HepG2 (cell line): ENCODE measurements at regions not wholly inside any gene's neighbourhood (a gene's known extent, or its start where the extent isn't known, plus 50 kb on each side); places are given as distances from the start of the nearest gene placed in this dataset.
A peak's percentile ranks its signal among the peaks of the same experiment; 100 is the strongest.

Experiments
- GLI4 ChIP-seq: sonication (generic); formaldehyde crosslinking; IDR thresholded peaks from 2 replicates; pipeline ENCODE4 v1.5.1; 2020; ENCODE audit warnings: missing genetic modification reagents, mild to moderate bottlenecking, moderate library complexity, borderline replicate concordance
- NFE2 ChIP-seq: sonication (generic); formaldehyde crosslinking; IDR thresholded peaks from 2 replicates; pipeline ENCODE4 v1.4.0; 2020; ENCODE audit warnings: missing genetic modification reagents
- PHF5A ChIP-seq: IDR thresholded peaks from one replicate; pipeline ENCODE4 v1.6.1; 2018; ENCODE audit warnings: low read depth, missing genetic modification reagents; ENCODE audit not compliant: unreplicated experiment
- SNAPC4 ChIP-seq: sonication (generic); formaldehyde crosslinking; IDR thresholded peaks from 2 replicates; pipeline ENCODE4 v1.4.0; 2020; ENCODE audit warnings: mild to moderate bottlenecking, missing genetic modification reagents
- ZFP90 ChIP-seq: sonication (generic); formaldehyde crosslinking; IDR thresholded peaks from 2 replicates; pipeline ENCODE4 v1.8.0; 2022; ENCODE audit warnings: missing genetic modification reagents, mild to moderate bottlenecking, inconsistent platforms, borderline replicate concordance
- ZNF407 ChIP-seq: sonication (generic); formaldehyde crosslinking; IDR thresholded peaks from one replicate; pipeline ENCODE4 v1.5.1; 2020; ENCODE audit warnings: mild to moderate bottlenecking, missing genetic modification reagents; ENCODE audit errors: not compliant biosample characterization
- ZNF512B ChIP-seq: sonication (generic); formaldehyde crosslinking; IDR thresholded peaks from 2 replicates; pipeline ENCODE4 v1.5.1; 2020; ENCODE audit warnings: missing genetic modification reagents, mild to moderate bottlenecking, borderline replicate concordance
- ZNF703 ChIP-seq: sonication (generic); formaldehyde crosslinking; IDR thresholded peaks from 2 replicates; pipeline ENCODE4 v1.5.1; 2020; ENCODE audit warnings: missing genetic modification reagents, mild to moderate bottlenecking, moderate library complexity, borderline replicate concordance
- ZNF777 ChIP-seq: sonication (generic); formaldehyde crosslinking; IDR thresholded peaks from 2 replicates; pipeline ENCODE4 v1.4.0; 2020; ENCODE audit warnings: missing genetic modification reagents

- TF ChIP-seq ZNF703 (CRISPR knock-in tag) = peak; percentile 62; the same call in 1 of the 2 replicates
- peak; percentile 68 for TF ChIP-seq ZNF777
- no peak for TF ChIP-seq ZNF407 (CRISPR knock-in tag)
- no peak for TF ChIP-seq ZNF512B
- peak; percentile 28 for TF ChIP-seq PHF5A (CRISPR knock-in tag)
- no peak for TF ChIP-seq GLI4 (CRISPR knock-in tag)
- TF ChIP-seq SNAPC4 (CRISPR knock-in tag) = no peak
- TF ChIP-seq ZFP90 = no peak
- no peak for TF ChIP-seq NFE2 (CRISPR knock-in tag)
Measured at GRCh38 chr15:38072348-38073177, 138.1 kb downstream of the TMCO5A start (continued).
